Type B pancreatic cell (in vitro differentiated cells): ENCODE measurements at regions not wholly inside any gene's neighbourhood (a gene's known extent, or its start where the extent isn't known, plus 50 kb on each side); places are given as distances from the start of the nearest gene placed in this dataset.

Source experiments
- DNase-seq: peaks from one replicate; pipeline ENCODE4 v3.0.0; 2021; ENCODE audit warnings: mixed read lengths; ENCODE audit not compliant: unreplicated experiment; ENCODE audit errors: extremely low spot score
- H3K27ac Mint-ChIP-seq: 2 replicates; pipeline ENCODE4 v1.8.0; 2021; ENCODE audit warnings: mild to moderate bottlenecking, mixed read lengths
- H3K27me3 Mint-ChIP-seq: 2 replicates; pipeline ENCODE4 v1.8.0; 2021; ENCODE audit warnings: mixed read lengths
- H3K36me3 Mint-ChIP-seq: 2 replicates; pipeline ENCODE4 v1.8.0; 2021; ENCODE audit warnings: mixed read lengths
- H3K4me1 Mint-ChIP-seq: one replicate; pipeline ENCODE4 v1.8.0; 2021; ENCODE audit warnings: mixed read lengths; ENCODE audit not compliant: unreplicated experiment
- H3K4me3 Mint-ChIP-seq: 2 replicates; pipeline ENCODE4 v1.8.0; 2021; ENCODE audit warnings: mild to moderate bottlenecking, mixed read lengths
- H3K9me3 Mint-ChIP-seq: 2 replicates; pipeline ENCODE4 v1.8.0; 2021; ENCODE audit warnings: mixed read lengths
- CTCF ChIP-seq: fragments of 200-600 bp; sonication (generic); conservative IDR thresholded peaks from 2 replicates; pipeline ENCODE4 v1.5.0; 2021; ENCODE audit warnings: antibody characterized with exemption, mild to moderate bottlenecking

DNA sequence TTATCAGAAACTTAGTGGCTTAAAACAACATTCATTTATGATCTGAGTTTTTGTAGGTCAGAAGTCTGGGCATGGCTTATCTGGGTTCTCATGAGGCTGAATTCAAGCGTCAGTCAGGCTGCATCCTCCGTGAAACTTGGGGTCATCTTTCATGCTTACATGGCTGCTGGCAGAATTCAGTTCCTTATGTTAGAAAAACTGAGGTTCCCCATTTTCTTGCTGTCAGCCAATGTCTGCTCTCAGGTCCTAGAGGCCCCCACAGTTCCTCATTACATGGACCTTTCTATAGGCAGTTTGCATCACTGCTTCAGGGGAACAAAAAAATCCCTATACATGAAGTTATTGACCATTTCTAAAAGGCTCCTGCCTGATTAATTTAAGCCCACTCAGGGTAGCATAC, 83.8 kb upstream of the NMUR2 start:
- H3K4me1 Mint-ChIP-seq, result no peaks in the 10 kb centered on the region
- H3K9me3 Mint-ChIP-seq, result no peaks in the 10 kb centered on the region
- no peaks in the 10 kb centered on the region for H3K36me3 Mint-ChIP-seq
- H3K27ac Mint-ChIP-seq, result no peak overlapping the region
- no peaks in the 10 kb centered on the region for H3K27me3 Mint-ChIP-seq
- no peak for DNase-seq
- H3K4me3 Mint-ChIP-seq, result no peak overlapping the region
- TF ChIP-seq CTCF, result no peak

DNA sequence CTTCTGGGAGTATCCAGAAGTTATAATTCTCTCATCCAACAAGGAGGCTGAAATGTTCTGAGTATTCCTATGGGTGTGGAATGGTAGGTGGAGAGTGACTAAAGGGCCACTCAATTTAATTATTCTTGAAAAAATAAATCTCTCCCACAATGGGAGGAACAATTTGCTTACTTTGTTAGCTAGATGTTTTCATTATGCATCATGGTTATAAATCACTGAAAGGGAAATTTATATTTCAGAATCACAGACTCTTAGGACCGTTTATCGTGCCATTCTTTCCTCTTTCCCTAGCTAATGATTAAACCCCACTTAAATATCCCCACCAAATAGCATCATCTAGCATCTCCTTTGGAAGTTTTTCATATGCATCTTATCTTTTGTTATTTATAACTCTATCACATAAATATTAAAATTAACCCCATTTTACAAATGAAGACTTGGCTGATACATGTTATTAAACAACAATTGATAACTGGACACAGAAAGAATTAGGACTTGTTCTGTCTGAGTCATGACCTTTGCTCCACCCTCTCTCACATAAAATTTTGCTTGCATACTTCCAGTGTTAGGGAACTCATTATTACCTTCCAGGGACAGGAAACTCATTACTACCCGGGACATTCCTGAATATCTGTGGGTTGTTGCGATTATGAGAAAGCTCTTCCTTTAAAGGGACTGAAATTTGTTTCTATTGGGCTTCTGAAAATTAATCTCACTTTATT, 94.9 kb upstream of the NMUR2 start:
- DNase-seq, result no peak
- no peak overlapping the region for H3K27ac Mint-ChIP-seq
- no peaks in the 10 kb centered on the region for H3K9me3 Mint-ChIP-seq
- H3K27me3 Mint-ChIP-seq, result peaks cover 3% of the 10 kb centered on the region
- H3K4me3 Mint-ChIP-seq, result no peak overlapping the region
- no peak for TF ChIP-seq CTCF
- H3K36me3 Mint-ChIP-seq, result peaks cover 3% of the 10 kb centered on the region
- H3K4me1 Mint-ChIP-seq, result no peaks in the 10 kb centered on the region

DNA sequence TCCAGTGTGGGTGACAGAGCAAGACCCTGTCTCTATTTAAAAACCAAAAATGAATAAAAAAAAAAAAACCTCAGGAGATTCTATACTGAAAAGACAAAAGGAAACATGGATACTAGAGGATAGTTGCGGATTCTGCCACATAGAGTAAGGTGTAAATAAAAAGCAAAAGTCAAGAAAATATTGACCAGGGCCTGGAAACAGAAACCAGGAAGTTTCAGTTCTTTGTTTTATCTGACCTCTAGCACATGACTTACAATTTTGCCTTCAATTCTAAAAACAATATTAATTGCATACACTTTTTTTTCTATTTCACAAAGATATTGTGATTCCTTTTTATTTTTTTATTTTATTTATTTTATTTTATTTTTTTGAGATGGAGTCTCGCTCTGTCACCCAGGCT, 96.2 kb upstream of the NMUR2 start:
- H3K36me3 Mint-ChIP-seq, result peaks cover 3% of the 10 kb centered on the region

DNA sequence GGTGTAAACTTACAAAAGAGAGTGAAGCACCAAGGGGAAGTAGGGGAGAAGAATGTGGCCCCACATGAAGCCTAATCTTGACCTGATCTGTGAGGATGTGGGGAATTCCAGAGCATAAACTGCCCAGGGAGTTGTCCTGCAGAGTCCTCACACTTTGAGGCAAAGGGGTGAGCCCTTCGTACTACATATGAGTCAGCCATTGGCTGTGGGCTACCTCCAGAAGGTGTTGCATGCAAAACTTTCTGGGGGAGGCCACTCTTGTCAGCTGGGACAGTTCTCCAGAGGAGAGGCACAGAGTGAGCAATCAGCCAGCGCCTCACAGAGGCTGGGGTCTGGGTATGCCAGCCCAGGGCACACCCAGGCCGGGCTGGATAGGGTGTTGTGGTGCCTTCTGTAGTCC, 98.1 kb upstream of the NMUR2 start:
- H3K36me3 Mint-ChIP-seq, result no peaks in the 10 kb centered on the region
- H3K4me1 Mint-ChIP-seq, result peaks cover 5% of the 10 kb centered on the region
- no peak for TF ChIP-seq CTCF
- DNase-seq, result no peak
- H3K27ac Mint-ChIP-seq, result no peak overlapping the region
- no peak overlapping the region for H3K4me3 Mint-ChIP-seq
- H3K9me3 Mint-ChIP-seq, result no peaks in the 10 kb centered on the region
- H3K27me3 Mint-ChIP-seq, result peaks cover 11% of the 10 kb centered on the region

More for the DNA sequence above, 96.2 kb upstream of the NMUR2 start:
- peaks cover 6% of the 10 kb centered on the region for H3K27me3 Mint-ChIP-seq
- H3K27ac Mint-ChIP-seq, result no peak overlapping the region
- no peak for TF ChIP-seq CTCF
- H3K4me1 Mint-ChIP-seq, result peaks cover 5% of the 10 kb centered on the region
- H3K9me3 Mint-ChIP-seq, result no peaks in the 10 kb centered on the region
- no peak overlapping the region for H3K4me3 Mint-ChIP-seq
- no peak for DNase-seq

DNA sequence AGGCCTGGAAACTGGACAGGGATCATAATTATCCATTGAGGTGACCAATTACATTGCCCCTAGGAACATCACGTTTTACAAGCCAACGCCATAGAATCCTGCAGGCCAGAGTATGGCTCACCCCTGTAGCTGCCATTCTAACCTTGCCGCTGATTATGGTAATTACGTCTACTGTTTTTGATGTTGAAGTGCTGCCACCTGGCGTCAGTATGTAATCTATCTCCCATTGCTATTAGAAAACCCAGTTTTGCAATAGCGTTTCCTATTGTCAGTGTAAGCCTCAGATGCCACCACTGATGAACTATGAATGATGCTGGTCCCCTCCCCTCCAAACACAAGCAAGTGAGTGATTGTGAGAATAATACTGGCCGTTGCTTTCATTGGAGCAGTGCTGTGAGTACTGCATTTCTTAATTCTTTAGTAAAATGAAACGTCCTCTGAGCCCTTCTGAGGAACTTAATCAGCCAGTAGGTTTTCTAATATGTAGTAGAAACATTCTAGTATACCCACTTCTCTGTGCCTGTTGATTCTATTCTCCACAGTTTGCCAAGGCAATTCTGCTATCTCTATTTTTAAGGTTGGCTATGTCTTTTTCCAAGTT, 100.5 kb upstream of the NMUR2 start:
- TF ChIP-seq CTCF, result peak; percentile 80
- DNase-seq, result no peak
- Mint-ChIP-seq H3K27me3 (peaks cover 11% of the 10 kb centered on the region), H3K27ac (no peak overlapping the region), H3K36me3 (no peaks in the 10 kb centered on the region), H3K4me3 (no peak overlapping the region), H3K9me3 (no peaks in the 10 kb centered on the region), H3K4me1 (peaks cover 5% of the 10 kb centered on the region)
